Left lobe of liver (tissue), 2 donors: ENCODE measurements at regions not wholly inside any gene's neighbourhood (a gene's known extent, or its start where the extent isn't known, plus 50 kb on each side); places are given as distances from the start of the nearest gene placed in this dataset.
"Not testable (repeated sequence)": the region's sequence is repeated elsewhere in the genome, so short reads cannot be mapped to it uniquely, and the experiment has no call there.

Experiments
- ATAC-seq: fragments of 200-7000 bp; cut with Tn5 transposase; one replicate; pipeline ENCODE4 v1.9.1; 2020; ENCODE audit warnings: mild to moderate bottlenecking, moderate library complexity
- DNase-seq: peaks from one replicate; pipeline ENCODE4 v3.0.0-alpha.2; 2020; ENCODE audit warnings: low spot score
- donor health status: DM: no; HTN: no; CAD: no; lungs with moderate emphysema.
- donor health status: DM: no; HTN: yes; CAD: no.

DNA sequence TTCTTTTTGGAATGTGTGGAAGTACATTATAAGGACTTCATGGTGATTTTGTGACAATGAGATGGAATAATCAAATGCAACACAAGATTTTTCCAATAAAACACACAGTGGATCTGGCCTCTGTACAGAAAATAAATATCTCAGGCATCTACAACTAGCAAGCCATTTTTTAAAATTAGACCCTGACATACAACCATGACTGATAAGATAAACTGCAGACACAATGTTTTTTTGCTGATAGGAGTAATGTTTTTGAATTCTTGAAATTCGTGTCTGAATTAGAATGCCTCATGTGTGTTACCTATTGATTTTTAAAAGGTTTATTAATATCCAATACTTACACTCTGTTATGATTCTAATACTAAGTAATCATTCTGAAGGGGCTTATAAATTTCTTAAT, 328.1 kb downstream of the HGF start:
- no peak for ATAC-seq
- DNase-seq: no peak

DNA sequence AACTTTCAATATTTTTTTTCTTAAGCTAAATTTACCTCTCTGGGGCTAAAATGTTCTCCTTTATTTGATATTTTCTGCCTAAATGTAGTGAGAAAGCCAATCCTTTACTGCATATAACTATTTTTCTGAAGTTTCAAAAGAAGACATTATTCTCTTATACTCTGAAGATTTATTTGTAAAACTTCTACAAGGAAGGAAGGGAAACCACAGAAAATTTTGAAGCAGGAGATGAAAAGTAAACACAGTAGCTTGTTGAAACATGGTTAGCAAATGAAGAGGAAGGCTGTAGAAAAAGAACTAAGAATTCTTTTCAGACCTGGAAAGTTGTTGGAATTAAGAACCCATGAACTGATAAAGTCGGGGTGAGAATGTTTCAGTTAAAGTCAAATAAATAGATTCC, 330.3 kb downstream of the HGF start:
- ATAC-seq (no peak), DNase-seq (no peak)

DNA sequence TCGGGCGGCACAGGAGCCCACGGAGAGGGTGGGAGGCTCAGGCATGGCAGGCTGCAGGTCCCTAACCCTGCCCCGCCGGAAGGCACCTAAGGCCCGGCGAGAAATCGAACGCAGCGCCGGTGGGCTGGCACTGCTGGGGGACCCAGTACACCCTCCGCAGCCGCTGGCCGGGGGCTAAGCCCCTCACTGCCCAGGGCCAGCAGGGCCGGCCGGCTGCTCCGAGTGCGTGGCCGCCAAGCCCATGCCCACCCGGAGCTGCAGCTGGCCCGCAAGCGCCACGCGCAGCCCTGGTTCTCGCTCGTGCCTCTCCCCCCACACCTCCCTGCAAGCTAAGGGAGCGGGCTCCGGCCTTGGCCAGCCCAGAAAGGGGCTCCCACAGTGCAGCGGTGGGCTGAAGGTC, 332.7 kb downstream of the HGF start:
- DNase-seq, ATAC-seq: not testable (repeated sequence)

DNA sequence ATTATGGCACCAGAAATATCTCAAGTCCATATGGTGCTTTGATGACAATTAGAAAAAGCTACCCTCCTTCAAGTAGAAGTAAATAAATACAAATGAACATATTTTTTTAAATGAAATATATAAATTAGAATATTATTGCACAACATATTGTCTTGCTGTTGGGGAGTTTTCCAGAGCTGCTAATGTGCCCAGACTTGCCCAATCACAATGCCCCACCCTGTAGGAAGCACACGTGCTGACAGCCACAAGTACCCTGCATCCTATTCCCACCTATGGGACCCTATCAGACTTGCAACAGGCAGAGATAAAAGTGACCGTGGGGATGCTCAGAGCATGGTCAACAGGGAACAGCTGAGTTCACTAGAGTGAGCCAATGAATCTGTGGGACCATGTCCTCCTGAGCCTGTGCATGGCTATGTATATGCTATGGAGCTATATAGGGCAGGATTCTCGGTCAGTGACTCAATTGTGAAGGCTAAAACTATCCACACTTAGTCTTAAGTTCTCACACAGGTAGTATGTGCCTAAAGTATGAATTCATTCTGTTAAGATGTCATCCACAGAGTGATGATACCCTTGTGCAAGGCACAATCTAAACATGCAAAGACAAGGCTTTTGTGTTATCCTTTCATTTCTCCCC, 336.0 kb downstream of the HGF start:
- ATAC-seq (no peak), DNase-seq (no peak)

DNA sequence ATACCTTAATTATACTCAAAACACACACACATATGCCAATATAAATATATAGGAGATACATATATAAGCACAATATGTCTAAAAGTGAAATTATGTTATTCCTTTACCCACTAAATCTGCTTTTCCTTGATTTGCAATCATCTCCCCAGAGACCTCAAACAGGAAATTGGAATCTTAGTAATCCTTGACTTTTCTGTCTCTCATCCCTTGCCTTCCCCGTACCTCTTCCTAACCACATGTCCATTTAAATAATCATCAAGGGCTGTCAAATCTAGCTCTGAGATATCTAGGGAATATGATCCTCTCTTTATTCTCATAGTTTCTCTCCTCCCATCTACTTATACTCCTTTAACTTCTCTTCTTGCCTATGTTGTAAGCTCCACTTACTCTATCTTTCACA, 336.6 kb downstream of the HGF start:
- ATAC-seq (no peak), DNase-seq (no peak)

DNA sequence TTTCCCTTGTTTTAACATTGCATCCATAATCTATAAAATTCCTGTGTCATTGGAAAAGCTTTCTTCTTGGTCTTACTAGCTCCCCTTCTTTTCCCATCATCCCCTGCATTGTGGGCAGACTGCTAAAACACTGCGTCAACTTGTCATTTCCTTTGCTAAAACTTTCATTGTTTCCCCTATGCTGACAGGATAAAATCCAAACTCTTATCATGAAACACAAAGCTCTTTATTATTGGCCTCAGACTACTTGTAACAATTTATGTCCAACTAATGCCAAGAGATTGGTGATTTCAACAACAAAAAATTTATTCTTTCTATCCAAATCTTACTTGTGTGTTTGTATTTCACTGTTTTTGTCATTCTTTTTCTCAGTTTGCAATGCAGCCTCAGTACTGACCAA, 339.1 kb downstream of the HGF start:
- ATAC-seq: no peak
- no peak for DNase-seq

DNA sequence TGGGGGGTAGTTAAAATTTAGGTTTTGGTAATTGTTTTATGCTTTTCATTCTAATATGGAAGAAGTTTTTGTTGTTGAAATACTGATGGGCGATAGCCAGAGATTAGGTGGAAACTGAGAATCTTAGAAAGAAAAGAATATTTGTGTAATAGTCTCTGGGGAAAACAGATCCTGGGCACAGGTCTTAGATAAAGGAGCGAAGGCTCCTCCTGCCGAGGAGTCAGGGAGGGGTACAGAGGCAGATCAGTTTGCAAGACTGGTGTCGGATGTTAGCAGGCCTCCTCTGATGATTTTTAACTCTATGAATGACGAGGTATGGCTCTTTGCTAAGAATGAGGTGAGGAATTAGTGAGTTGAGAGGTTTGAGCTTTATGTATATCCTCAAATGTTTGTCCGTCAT, 339.7 kb downstream of the HGF start:
- DNase-seq: no peak

DNA sequence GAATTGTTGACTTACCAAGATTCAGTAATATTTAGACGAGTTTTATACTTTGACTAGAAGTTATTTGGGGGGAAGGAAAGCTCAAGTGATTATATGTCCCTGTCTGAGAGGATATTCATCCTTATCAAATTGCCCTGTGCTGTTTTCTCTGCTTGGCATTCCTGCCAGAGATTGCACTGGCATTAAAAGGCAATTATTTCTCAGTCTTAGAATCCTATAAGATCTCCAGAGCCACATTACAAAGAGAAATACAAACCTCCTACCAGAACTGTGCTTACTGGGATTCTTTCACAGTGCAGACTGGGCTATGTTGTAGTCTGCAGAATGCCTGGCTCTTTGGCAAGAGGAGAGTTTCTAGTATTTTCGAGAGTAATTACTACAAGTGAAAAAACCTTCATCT, 342.4 kb downstream of the HGF start:
- ATAC-seq (no peak), DNase-seq (no peak)

More for the DNA sequence above, 339.7 kb downstream of the HGF start:
- no peak for ATAC-seq

DNA sequence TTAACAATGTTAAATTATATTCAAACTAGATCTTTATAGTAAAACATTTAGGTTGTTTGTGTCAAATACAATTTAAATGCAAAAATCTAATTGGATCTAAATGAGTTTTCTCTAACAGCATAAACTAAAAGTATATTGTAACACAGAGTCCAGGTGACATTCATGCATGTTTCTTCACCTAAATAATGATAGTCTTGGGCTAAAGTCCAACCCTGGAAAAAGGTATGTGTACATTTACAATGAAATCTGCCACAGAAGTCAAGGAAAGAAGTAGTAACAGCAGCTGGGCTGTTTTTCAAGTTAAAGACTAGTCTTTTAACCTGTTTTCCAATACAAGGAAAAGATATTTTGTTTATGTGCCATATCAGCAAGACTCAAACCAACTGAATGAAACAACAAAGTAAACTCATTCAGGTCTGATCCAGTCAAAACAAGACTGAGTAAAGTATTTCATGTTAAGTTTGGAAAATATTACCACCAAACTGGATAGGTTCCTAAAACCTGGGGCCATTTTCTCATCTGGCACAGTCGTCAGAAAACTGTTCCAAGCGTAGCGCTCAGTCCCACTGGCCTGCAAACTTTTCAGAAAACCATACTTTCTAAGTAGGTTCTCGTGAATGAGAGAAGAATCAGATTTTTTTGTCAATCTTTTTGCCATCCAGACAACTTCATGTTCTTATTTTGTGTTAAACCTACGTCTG, 349.2 kb downstream of the HGF start:
- DNase-seq (no peak), ATAC-seq (no peak)

DNA sequence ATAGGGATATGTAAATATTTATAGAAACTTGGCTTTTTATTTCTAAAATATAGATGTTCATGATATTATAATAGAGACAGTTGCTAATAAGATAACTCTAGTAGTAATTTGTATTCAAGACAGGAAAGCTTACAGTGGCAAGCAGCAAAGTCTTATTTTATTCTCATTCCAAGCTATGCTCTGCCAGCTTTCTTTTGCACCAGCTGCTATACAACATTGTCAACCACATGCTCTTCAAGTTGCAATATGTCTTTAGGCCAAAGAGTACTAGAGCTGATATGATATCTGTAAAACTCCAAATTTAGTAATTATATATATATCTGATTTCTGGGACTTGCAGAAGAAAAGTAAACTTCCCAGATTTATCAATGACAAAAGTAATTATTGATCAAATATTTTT, 350.1 kb downstream of the HGF start:
- no peak for ATAC-seq
- DNase-seq: no peak

DNA sequence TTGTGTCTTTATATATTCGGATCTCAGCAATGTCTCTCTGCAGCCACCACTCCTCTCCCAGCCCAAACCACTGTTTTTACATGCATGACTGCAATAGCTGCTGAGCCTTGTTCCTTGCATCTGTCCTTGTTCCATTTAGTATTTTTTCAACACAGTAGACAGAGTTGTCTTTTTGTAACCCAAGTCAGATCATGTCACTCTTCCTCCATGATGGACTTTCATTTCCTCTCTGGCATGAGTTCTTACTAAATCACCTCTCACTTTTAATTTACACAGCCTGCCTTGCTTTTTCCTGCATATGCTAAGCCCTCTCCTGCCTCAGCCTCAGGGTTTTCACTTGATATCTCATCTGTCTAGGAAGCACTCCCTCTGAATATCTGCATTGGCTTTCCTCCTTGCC, 353.2 kb downstream of the HGF start:
- ATAC-seq: no peak
- DNase-seq: no peak

DNA sequence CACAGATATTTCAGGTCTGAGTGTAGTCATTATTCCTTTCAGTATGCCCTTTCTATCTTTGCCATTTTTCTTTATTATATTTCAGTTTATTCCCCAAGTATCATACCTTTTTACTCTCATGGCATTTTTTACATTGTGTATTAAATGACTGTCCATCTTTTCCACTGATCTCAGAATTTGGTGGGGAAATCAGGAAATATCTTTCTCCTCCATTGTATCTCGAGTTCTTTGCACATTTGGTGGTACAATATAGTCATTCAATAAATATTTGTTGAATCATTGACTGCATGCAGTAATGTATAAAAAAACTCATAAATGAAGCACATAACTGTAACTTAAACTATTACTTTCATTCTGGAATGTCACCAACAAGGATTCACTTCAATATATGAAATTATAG, 354.7 kb downstream of the HGF start:
- DNase-seq (no peak), ATAC-seq (no peak)

DNA sequence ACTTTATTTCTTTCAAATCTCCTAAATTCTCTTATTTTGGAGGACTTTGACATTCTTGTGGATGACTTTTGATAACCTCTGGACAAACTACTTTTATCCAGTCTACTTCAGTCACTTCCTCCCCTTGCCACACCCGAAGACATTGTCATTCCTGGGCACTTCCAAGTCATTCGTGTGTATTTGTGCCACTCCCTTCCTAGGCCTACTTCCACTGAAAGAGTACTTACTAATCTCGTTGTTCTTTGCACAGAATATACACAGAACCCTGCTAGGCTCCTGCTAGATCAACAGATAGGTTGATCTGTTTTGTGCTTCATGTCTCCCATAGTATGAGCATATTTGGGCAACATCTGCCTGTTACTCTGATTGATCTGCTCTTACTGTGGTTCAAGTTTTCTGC, 355.4 kb downstream of the HGF start:
- ATAC-seq: no peak
- DNase-seq: no peak

DNA sequence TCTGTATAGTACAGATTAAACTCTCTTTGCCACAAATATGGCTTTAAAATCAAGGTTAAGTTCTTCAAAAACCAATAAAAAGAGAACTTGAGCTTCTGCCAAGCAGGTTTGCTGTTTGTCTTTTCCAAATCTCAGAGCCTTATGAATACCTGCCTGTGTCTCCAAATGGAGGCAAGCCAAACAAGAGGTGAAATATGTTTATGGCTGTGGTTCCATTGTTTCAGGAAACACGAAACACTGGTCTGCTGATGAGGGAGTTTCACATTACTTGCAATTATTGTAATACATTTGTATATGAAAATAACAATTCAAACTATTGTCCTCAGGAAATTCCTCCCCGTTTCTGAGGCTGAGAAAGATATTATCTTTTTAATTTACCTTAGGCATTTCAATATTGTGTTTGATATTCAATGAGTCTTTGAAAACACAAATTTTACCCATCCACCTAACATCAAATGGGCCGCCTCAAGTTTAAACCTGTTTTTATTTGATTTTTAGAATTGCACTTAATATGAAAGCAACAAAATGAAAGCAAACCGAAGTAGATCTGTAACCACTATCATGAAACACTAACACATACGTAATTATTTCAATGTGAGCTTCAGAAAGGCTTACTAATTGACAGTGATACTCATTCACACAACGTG, 359.3 kb downstream of the HGF start:
- no peak for DNase-seq
- no peak for ATAC-seq

DNA sequence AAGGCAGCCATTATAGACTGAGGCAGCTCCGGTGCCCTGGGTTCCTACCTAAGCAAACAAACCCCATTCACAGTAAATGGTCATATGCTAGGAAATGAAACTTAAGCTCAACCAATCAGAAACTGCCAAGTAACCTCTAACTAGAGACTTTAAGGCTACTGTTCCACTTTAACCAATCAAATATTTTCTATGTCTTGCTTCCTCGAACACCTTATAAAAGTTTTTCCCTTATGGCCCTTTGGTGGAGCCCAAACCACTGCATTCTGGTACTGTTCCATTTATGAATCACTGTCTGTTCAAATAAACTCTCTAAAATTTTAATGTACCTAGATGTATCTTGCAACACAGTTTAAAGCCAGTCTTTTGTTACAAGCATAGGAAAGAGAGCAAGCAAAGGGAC, 361.1 kb downstream of the HGF start:
- ATAC-seq: no peak
- no peak for DNase-seq

DNA sequence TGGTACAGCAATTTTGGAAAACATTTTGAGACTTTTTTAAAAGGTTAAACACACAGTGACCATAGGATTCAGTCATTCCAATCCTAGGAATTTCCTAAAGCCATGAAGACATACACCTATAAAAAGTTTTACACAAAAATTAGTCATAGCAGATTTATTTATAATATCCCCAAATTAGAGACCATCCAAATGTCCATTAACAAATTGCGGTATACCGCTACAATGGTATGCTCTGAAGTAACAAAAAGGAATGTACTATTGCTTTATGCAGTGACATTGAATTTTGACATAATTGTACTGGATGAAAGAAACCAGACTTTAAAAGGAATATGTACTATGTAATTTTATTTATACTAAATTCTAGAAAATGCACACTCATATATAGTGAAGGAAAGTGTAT, 362.8 kb downstream of the HGF start:
- ATAC-seq: no peak

DNA sequence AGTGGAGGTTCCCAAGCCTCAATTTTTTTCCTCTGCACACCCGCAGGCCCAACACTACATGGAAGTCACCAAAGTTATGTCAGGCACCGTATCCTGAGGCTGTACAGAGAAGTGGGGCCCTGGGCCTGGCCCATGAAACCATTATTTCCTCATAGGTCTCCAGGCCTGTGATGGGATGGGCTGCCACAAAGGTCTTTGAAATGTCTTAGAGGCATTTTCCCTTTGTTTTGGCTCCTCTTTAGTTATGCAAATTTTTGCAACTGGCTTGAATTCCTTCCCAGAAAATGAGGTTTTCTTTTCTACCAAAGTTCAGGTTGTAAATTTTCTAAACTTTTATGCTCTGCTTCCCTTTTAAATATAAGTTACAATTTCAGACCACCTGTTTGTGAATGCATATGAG, 365.2 kb downstream of the HGF start:
- ATAC-seq: no peak
- DNase-seq: no peak

More for the DNA sequence above, 362.8 kb downstream of the HGF start:
- DNase-seq: no peak

DNA sequence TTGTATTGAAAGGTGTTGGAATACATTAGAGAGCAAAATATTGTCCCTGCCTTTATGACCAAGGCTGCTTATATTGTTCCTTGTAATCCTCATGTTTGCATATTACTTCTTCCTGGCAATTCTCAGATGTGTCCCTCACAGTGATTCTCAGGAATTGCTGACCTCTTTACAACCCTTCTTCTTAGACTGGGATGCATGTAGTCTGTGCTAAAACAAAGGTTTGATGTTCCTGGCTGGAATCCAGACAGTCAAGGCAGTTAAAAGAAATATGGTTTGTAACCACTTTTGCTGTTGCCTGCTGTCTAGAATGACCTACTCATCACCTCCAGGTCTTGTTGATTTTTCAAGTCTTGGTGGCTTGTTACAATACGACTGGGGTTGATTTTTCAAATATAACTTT, 367.6 kb downstream of the HGF start:
- no peak for DNase-seq
- ATAC-seq: no peak

DNA sequence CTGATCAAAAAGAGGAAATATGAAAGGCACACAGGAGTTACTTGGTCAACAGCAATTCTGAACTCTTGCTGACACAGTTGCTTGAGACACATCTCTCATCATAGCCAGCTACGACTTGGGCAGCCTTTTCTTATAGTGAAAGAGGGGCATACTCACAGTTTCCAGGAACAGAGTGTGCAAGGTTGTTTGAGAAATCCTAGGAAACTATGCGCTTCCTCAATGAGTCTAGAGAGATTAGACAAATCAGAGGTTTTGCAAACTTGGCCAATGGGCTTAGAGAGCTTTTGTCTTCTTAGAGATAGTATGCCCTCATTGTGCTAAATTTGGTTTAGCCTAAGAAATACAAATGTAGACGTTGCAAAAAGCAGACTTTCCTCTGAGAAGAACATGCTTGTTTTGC, 370.4 kb downstream of the HGF start:
- DNase-seq: no peak
- no peak for ATAC-seq

DNA sequence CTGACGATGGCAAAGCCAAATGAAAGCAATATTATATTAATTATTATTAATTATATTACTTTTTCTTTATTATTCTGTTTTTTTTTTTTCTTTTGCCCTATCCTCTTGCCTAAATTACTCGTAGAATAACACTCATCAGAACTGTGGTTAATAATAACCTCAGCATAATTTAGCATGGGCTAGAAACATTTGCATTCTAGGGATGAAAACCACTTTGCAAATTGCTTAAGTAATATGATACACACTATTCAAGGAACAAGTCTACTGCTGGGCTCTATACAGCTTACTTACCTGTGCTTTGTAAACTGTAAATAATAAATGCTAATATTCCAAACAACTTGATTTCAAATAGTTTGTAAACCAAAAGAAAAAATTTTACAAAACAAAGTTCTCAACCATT, 375.8 kb downstream of the HGF start:
- DNase-seq (no peak), ATAC-seq (no peak)

DNA sequence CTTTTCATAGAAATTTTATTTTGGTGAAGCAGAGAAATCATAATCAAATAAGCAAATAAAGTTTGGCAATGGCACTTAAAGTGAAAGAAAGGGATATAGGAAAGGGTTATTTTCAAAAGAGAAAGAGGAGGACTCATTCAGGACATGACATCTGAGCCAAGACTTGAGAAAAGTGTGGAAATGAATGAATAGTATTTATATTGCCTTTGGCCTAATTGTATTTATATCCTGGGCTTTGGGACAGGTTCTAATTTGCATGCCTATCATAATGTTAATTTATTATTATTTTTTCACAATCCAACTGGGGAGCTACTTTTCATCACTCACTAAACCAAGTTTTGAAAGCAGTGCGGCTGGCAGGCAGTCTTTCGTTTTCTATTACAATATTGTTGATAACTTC, 376.8 kb downstream of the HGF start:
- no peak for DNase-seq
- ATAC-seq: no peak

DNA sequence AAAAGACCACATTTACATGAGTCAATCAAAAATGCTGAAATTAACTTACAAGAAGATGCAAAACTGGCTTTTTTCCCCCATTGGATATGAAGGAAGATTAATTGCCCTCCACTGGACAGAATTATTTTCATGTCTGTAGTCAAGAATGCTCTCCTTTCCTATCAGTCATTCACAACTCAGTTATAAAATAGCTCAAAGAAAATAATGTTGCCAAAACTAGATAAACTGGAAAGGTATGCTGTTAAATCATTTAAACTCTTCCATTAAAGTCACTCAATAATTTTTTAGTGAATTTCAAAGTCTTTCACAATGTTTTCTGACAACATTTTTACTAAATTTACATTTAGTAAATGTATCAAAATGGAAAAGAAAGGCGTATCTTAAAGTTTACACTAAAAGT, 384.5 kb downstream of the HGF start:
- no peak for ATAC-seq
- DNase-seq: no peak

DNA sequence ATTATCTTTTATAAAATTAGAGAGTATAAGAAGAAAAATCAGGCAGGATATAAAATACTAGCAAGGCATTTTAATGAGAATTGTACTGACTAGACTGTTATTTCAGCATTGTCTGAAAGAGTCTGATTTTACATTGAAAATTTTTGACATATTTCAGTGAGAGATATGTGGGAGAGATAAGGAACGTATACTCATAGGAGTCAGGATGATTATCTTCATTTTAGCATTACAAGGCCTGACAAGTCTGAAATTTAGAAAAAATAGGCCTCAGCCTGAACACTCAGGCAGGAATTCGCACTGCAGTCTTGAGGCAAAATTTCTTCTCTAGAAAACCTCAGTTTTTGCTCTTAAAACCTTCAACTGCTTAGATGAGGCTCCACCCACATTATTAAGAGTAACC, 386.0 kb downstream of the HGF start:
- no peak for DNase-seq
- no peak for ATAC-seq
